Stomach (tissue), 8 donors: ENCODE measurements at regions not wholly inside any gene's neighbourhood (a gene's known extent, or its start where the extent isn't known, plus 50 kb on each side); places are given as distances from the start of the nearest gene placed in this dataset.

ENCODE experiments used
- DNase-seq, 2 donors: peaks; one replicate each; pipeline versions ENCODE4 v3.0.0 to v3.0.0-alpha.2; 2013 to 2019
- H3K27ac ChIP-seq, 5 donors: fragments of 200-600 bp in 4 of 5; sonication (generic) in 4 of 5; one replicate each; pipeline ENCODE4 v1.5.1; 2013 to 2019; ENCODE audit warnings: mild to moderate bottlenecking in 1 of 5, moderate library complexity in 1 of 5
- H3K27me3 ChIP-seq, 3 donors: fragments of 200-600 bp; sonication (generic); one replicate each; pipeline ENCODE4 v1.5.1; 2017 to 2019; ENCODE audit warnings: mixed run types in 1 of 3
- H3K36me3 ChIP-seq, 4 donors: fragments of 200-600 bp; sonication (generic); 1 replicate in 3 of 4; 2 replicates in 1 of 4; pipeline ENCODE4 v1.5.1; 2016 to 2019
- H3K4me1 ChIP-seq, 4 donors: fragments of 200-600 bp; sonication (generic); one replicate each; pipeline ENCODE4 v1.5.1; 2016 to 2019
- H3K4me3 ChIP-seq, 4 donors: fragments of 200-600 bp; sonication (generic) in 3 of 4; one replicate each; pipeline ENCODE4 v1.5.1; 2016 to 2019; ENCODE audit warnings: mild to moderate bottlenecking in 1 of 4
- H3K9me3 ChIP-seq, 4 donors: fragments of 200-600 bp; sonication (generic); one replicate each; pipeline ENCODE4 v1.5.1; 2016 to 2019
- EP300 ChIP-seq: sonication (generic); formaldehyde crosslinking; IDR thresholded peaks from one replicate; pipeline ENCODE4 v1.6.1; 2017; ENCODE audit warnings: antibody characterized with exemption
- POLR2A ChIP-seq, 4 donors: fragments of 450-650 bp; IDR thresholded peaks; one replicate each; pipeline ENCODE4 v1.6.1; 2016; ENCODE audit warnings: antibody characterized with exemption in 4 of 4, control low read depth in 2 of 4, mild to moderate bottlenecking in 1 of 4, moderate library complexity in 1 of 4
- POLR2AphosphoS5 ChIP-seq, 3 donors: sonication (generic); formaldehyde crosslinking; IDR thresholded peaks; one replicate each; pipeline ENCODE4 v1.6.1; 2016; ENCODE audit warnings: antibody characterized with exemption in 3 of 3
- WGBS, 5 donors: extraction: QIAGEN DNeasy Blood & Tissue Kit in 3 of 5; methylation state at CpG; one replicate each; pipeline versions ENCODE4 v1.1.5 to v1.1.7; 2013 to 2018; 5-methylcytosine and 5-hydroxymethylcytosine counted together
- intact Hi-C: fragments of 100-400 bp; cut with DNase I; formaldehyde crosslinking; loops from one replicate; pipeline ENCODE4 v1.15.1; 2023; ENCODE audit warnings: low total_unique reads
- TF ChIP-seq, protein P1 (sequence below), 7 experiments: fragments of 450-650 bp in 4 of 7; fragments of 200-600 bp in 3 of 7; sonication (generic) in 3 of 7; IDR thresholded peaks; one replicate each; pipeline ENCODE4 v1.5.1; 2016 to 2019; ENCODE audit warnings: antibody characterized with exemption in 7 of 7, control low read depth in 2 of 7, mild to moderate bottlenecking in 1 of 7
- donor health status: healthy with polysubstance abuse.
- donor health status: Bipolar disorder and iron deficiency.
- donor health status: healthy.

DNA sequence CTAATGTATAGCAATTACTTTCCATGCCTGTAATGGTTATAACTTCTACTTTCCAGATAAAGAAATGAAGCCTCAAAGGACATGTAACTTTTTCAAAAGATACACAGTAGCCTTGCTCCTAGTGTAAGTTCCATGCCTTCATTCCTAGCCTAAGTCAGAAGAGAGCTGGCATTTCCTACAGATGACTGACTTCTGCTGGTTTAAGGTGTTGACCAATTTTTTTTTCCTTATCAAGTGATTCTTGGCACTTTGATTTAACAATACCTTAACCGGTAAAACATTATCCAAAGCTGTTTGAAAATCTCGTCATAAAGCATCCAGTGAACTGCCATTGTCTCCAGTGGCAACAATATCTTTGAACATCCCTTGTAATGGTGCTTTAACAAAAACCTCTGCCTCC is 145.1 kb upstream of the VCX3A start:
- intact Hi-C loops, result no loop called here
- TF ChIP-seq, protein P1, sequence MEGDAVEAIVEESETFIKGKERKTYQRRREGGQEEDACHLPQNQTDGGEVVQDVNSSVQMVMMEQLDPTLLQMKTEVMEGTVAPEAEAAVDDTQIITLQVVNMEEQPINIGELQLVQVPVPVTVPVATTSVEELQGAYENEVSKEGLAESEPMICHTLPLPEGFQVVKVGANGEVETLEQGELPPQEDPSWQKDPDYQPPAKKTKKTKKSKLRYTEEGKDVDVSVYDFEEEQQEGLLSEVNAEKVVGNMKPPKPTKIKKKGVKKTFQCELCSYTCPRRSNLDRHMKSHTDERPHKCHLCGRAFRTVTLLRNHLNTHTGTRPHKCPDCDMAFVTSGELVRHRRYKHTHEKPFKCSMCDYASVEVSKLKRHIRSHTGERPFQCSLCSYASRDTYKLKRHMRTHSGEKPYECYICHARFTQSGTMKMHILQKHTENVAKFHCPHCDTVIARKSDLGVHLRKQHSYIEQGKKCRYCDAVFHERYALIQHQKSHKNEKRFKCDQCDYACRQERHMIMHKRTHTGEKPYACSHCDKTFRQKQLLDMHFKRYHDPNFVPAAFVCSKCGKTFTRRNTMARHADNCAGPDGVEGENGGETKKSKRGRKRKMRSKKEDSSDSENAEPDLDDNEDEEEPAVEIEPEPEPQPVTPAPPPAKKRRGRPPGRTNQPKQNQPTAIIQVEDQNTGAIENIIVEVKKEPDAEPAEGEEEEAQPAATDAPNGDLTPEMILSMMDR (IDR thresholded peaks at IDR 0.05), result no peak
- TF ChIP-seq POLR2A (IDR thresholded peaks at IDR 0.05), result no peak
- no peak for TF ChIP-seq POLR2AphosphoS5 (IDR thresholded peaks at IDR 0.05)
- TF ChIP-seq EP300, result no peak
- H3K27ac ChIP-seq, result no peak overlapping the region
- WGBS, 5 donors, result 30 to 59% (median 43%) methylated on average over 2 of the region's 2 CpGs
- H3K27me3 ChIP-seq, result no peaks in the 10 kb centered on the region
- peaks cover 0 to 14% (median 0%) of the 10 kb centered on the region in 4 donors for H3K4me1 ChIP-seq
- H3K36me3 ChIP-seq, result no peaks in the 10 kb centered on the region
- no peaks in the 10 kb centered on the region for H3K9me3 ChIP-seq
- no peak for DNase-seq
- no peak overlapping the region for H3K4me3 ChIP-seq

DNA sequence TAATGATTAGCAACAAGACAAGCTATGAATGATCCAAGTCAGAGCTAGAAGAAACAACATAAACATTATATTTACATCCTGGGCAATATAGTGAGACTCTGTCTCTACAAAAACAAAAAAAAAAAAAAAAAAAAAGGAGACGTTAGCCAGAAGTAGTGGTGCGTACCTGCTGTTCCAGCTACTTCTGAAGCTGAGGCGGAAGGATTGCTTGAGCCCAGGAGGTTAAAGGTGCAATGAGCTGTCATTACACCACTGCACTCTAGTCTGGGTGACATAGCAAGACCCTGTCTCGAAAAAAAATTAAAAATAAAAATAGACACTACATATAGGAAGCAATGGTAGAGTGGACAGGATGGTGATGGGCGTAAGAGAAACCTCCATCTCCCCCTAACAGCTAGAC is 144.6 kb upstream of the VCX3A start:
- H3K27me3 ChIP-seq, result no peaks in the 10 kb centered on the region
- no peaks in the 10 kb centered on the region for H3K9me3 ChIP-seq
- H3K27ac ChIP-seq, result no peak overlapping the region
- DNase-seq, result no peak
- H3K36me3 ChIP-seq, result no peaks in the 10 kb centered on the region
- intact Hi-C loops, result no loop called here
- peaks cover 0 to 14% (median 0%) of the 10 kb centered on the region in 4 donors for H3K4me1 ChIP-seq
- WGBS, 5 donors, result 73 to 89% (median 85%) methylated on average over 4 to 5 of the region's 5 CpGs
- no peak for TF ChIP-seq POLR2A (IDR thresholded peaks at IDR 0.05)
- TF ChIP-seq, protein P1 (IDR thresholded peaks at IDR 0.05), result no peak
- no peak for TF ChIP-seq POLR2AphosphoS5 (IDR thresholded peaks at IDR 0.05)
- TF ChIP-seq EP300, result no peak
- H3K4me3 ChIP-seq, result no peak overlapping the region

DNA sequence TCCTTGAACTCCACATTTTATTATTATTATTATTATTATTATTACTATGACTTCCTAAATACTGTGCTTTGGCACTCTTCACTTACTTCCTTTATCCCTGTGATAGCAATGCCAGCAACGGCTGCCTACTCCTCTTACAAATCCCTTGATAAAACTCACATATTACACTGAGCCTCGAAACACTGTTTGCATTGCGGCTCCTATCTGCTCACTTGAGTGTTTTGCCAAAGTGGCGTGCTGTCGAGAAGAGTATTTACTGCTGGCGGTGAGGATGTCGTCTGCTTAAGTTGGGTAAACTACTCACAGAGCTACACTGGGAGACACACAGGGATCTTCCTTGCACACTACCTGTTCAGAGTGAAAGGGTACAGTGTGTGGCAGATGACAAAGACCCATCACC is 143.4 kb upstream of the VCX3A start:
- Histone ChIP-seq H3K27me3 (no peaks in the 10 kb centered on the region), H3K4me3 (no peak overlapping the region), H3K36me3 (no peaks in the 10 kb centered on the region), H3K9me3 (no peaks in the 10 kb centered on the region), H3K4me1 (peaks cover 0 to 14% (median 0%) of the 10 kb centered on the region in 4 donors), H3K27ac (no peak overlapping the region)
- 9 to 36% (median 26%) methylated on average over 7 of the region's 7 CpGs for WGBS, 5 donors
- peak; percentile 26 to 27 for DNase-seq
- intact Hi-C loops, result no loop called here
- no peak for TF ChIP-seq POLR2AphosphoS5 (IDR thresholded peaks at IDR 0.05)
- TF ChIP-seq EP300, result no peak
- TF ChIP-seq POLR2A (IDR thresholded peaks at IDR 0.05), result no peak

DNA sequence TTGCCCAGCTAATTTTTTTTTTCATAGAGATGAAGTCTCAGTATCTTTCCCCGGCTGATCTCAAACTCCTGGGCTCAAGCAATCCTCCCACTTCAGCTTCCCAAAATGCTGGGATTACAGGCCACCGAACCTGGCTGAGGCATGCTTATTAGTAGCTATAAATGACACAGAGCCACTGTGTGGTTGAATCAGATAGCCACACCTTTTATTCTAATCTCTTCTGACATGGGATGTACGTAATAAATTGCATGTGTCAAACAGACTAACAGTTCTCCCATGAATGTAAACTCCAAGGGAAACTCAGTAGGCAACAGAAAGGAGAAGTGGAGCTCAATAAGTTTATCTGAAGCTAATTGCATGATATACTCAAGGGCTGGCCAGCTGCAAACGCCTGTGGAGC is 139.8 kb upstream of the VCX3A start:
- TF ChIP-seq, protein P1 (IDR thresholded peaks at IDR 0.05), result no peak
- no peak for TF ChIP-seq POLR2AphosphoS5 (IDR thresholded peaks at IDR 0.05)
- no peak for TF ChIP-seq POLR2A (IDR thresholded peaks at IDR 0.05)
- TF ChIP-seq EP300, result no peak
- Histone ChIP-seq H3K4me1 (peaks cover 0 to 14% (median 0%) of the 10 kb centered on the region in 4 donors), H3K27ac (no peak overlapping the region), H3K36me3 (no peaks in the 10 kb centered on the region), H3K4me3 (no peak overlapping the region), H3K27me3 (no peaks in the 10 kb centered on the region), H3K9me3 (no peaks in the 10 kb centered on the region)
- DNase-seq, result peak in 1 of 2 donors; percentile 25
- intact Hi-C loops, result no loop called here
- WGBS, 5 donors, result 57 to 73% (median 68%) methylated on average over 4 of the region's 4 CpGs

DNA sequence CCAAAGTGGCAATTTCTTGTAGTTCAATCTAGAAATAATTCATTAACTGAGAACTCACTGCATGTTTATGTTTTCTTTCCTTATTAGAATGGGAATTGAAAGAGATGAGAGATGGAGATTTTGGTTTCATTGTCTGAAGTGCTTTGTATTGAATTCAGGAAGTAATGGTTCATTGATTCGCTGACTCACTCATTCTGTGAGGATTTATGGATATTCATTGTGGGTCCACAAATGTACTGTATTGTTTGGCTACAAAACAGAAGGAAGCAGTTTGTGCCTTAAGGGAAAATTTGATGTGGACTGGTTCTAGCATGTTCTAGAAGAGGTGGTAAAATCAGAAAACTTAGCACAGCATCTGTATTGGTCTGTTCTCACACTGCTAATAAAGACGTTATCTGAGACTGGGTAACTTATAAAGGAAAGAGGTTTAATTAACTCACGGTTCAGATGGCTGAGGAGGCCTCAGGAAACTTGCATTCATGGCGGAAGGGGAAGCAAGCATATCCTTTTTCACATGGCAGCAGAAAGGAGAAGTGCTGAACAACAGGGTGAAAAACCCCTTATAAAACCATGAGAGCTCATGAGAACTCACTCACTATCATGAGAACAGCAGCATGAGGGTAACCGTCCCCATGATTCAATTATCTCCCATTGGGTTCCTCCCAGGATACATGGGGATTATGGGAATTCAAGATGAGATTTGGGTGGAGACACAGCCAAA is 132.3 kb upstream of the VCX3A start:
- Histone ChIP-seq H3K9me3 (no peaks in the 10 kb centered on the region), H3K27me3 (no peaks in the 10 kb centered on the region)

More for the DNA sequence above, 132.3 kb upstream of the VCX3A start:
- H3K27ac ChIP-seq, result no peak overlapping the region
- no peak overlapping the region for H3K4me3 ChIP-seq
- TF ChIP-seq POLR2A (IDR thresholded peaks at IDR 0.05), result no peak
- TF ChIP-seq, protein P1 (IDR thresholded peaks at IDR 0.05), result no peak
- TF ChIP-seq EP300, result no peak
- TF ChIP-seq POLR2AphosphoS5 (IDR thresholded peaks at IDR 0.05), result no peak
- H3K4me1 ChIP-seq, result no peaks in the 10 kb centered on the region
- intact Hi-C loops, result no loop called here
- no peaks in the 10 kb centered on the region for H3K36me3 ChIP-seq
- 73 to 84% (median 79%) methylated on average over 4 to 5 of the region's 5 CpGs for WGBS, 5 donors
- DNase-seq, result no peak
